SK-N-SH (cell line): ENCODE measurements at regions not wholly inside any gene's neighbourhood (a gene's known extent, or its start where the extent isn't known, plus 50 kb on each side); places are given as distances from the start of the nearest gene placed in this dataset.

Experiments used
- CTCF ChIA-PET: fragments of 300-600, 350-600 bp; formaldehyde crosslinking; extraction: SDS; loops from one replicate; lab custom pipeline; 2021; lab: Yijun Ruan, JAX
- POLR2A ChIA-PET: fragments of 350-600 bp; sonication (Branson Sonifier 250); formaldehyde crosslinking; extraction: SDS; loops from one replicate; lab custom pipeline; 2020; ENCODE audit warnings: antibody characterized with exemption, inconsistent platforms; lab: Yijun Ruan, JAX
- DNase-seq: peaks from one replicate; pipeline ENCODE4 v3.0.0; 2012
- H2AFZ ChIP-seq: fragments of 200-600 bp; sonication (generic); 2 replicates; pipeline ENCODE4 v1.8.1; 2016; ENCODE audit warnings: antibody characterized with exemption, mild to moderate bottlenecking, low read depth
- H3F3A ChIP-seq: fragments of 200-600 bp; sonication (generic); replicated peaks from 2 replicates; pipeline ENCODE3; 2016; ENCODE audit warnings: antibody characterized with exemption, mild to moderate bottlenecking; ENCODE audit not compliant: insufficient read depth
- H3K27ac ChIP-seq, 2 experiments: fragments of 200-500 bp in 1 of 2; fragments of 200-600 bp in 1 of 2; sonication (Bioruptor generic) in 1 of 2; sonication (generic), shearing (Covaris generic) in 1 of 2; 2 replicates each; pipeline versions ENCODE4 v1.5.1 to v1.6.1; 2014 to 2016; ENCODE audit warnings: low read depth in 2 of 2, inconsistent platforms in 1 of 2, low read length in 1 of 2, mild to moderate bottlenecking in 1 of 2, mixed read lengths in 1 of 2
- H3K27me3 ChIP-seq: fragments of 200-600 bp; sonication (generic), shearing (Covaris generic); 2 replicates; pipeline ENCODE4 v1.6.1; 2016; ENCODE audit warnings: mixed run types; ENCODE audit not compliant: insufficient read depth
- H3K36me3 ChIP-seq, 2 experiments: fragments of 200-500 bp in 1 of 2; fragments of 200-600 bp in 1 of 2; sonication (Bioruptor generic) in 1 of 2; sonication (generic) in 1 of 2; replicated peaks in 1 of 2; 2 replicates each; pipeline versions ENCODE3 to v1.5.1; 2014 to 2016; ENCODE audit warnings: low read length in 1 of 2, mild to moderate bottlenecking in 1 of 2; ENCODE audit not compliant: insufficient read depth in 2 of 2, control insufficient read depth in 1 of 2
- H3K4me1 ChIP-seq, 2 experiments: fragments of 200-500 bp in 1 of 2; fragments of 200-600 bp in 1 of 2; sonication (Bioruptor generic) in 1 of 2; sonication (generic), shearing (Covaris generic) in 1 of 2; 2 replicates each; pipeline versions ENCODE4 v1.5.1 to v1.6.1; 2014 to 2016; ENCODE audit warnings: low read depth in 1 of 2, low read length in 1 of 2, mixed run types in 1 of 2; ENCODE audit not compliant: insufficient read depth in 2 of 2, control insufficient read depth in 1 of 2
- H3K4me2 ChIP-seq: fragments of 200-600 bp; sonication (generic), shearing (Covaris generic); 2 replicates; pipeline ENCODE4 v1.6.1; 2017; ENCODE audit warnings: mixed run types
- H3K4me3 ChIP-seq, 2 experiments: fragments of 200-500 bp in 1 of 2; fragments of 200-600 bp in 1 of 2; sonication (Bioruptor generic) in 1 of 2; sonication (generic), shearing (Covaris generic) in 1 of 2; 2 replicates each; pipeline versions ENCODE4 v1.5.1 to v1.8.1; 2014 to 2016; ENCODE audit warnings: low read depth in 2 of 2, inconsistent platforms in 1 of 2, low read length in 1 of 2, mild to moderate bottlenecking in 1 of 2, mixed read lengths in 1 of 2, moderate library complexity in 1 of 2
- H3K79me2 ChIP-seq: fragments of 200-600 bp; sonication (generic); 2 replicates; pipeline ENCODE4 v1.8.1; 2017; ENCODE audit warnings: mild to moderate bottlenecking; ENCODE audit not compliant: insufficient read depth
- H3K9ac ChIP-seq: fragments of 200-600 bp; sonication (generic); 2 replicates; pipeline ENCODE4 v1.6.1; 2017; ENCODE audit warnings: mixed run types
- H3K9me2 ChIP-seq: fragments of 200-600 bp; sonication (generic); 2 replicates; pipeline ENCODE4 v1.6.1; 2017; ENCODE audit warnings: mixed run types
- H3K9me3 ChIP-seq: fragments of 200-600 bp; sonication (generic); 2 replicates; pipeline ENCODE4 v1.6.1; 2017; ENCODE audit warnings: mixed run types, mild to moderate bottlenecking, moderate library complexity
- H4K20me1 ChIP-seq: fragments of 200-600 bp; sonication (generic); 2 replicates; pipeline ENCODE4 v1.6.1; 2017; ENCODE audit warnings: mild to moderate bottlenecking, mixed run types; ENCODE audit not compliant: insufficient read depth
- CHD2 ChIP-seq: fragments of 150-350 bp; IDR thresholded peaks from 2 replicates; pipeline ENCODE4 v1.6.1; 2018; ENCODE audit warnings: low read length; ENCODE audit not compliant: partially characterized antibody
- CTCF ChIP-seq: fragments of 200-600 bp; sonication (generic); IDR thresholded peaks from 2 replicates; pipeline ENCODE4 v1.6.1; 2017; ENCODE audit warnings: antibody characterized with exemption, mild to moderate bottlenecking, moderate library complexity
- ELF1 ChIP-seq: IDR thresholded peaks from 2 replicates; pipeline ENCODE4 v1.4.0; 2012
- EP300 ChIP-seq, 2 experiments: IDR thresholded peaks; 2 replicates each; pipeline versions ENCODE4 v1.4.0 to v1.6.1; 2012; ENCODE audit warnings: borderline replicate concordance in 1 of 2, low read depth in 1 of 2, low read length in 1 of 2
- EZH2phosphoT487 ChIP-seq: fragments of 200-600 bp; sonication (generic); IDR thresholded peaks from 2 replicates; pipeline ENCODE4 v1.6.1; 2017; ENCODE audit warnings: low read depth, mixed run types, mild to moderate bottlenecking, antibody characterized with exemption, moderate library complexity, borderline replicate concordance
- FOSL2 ChIP-seq: IDR thresholded peaks from 2 replicates; pipeline ENCODE4 v1.4.0; 2012; ENCODE audit warnings: low read depth, mild to moderate bottlenecking, moderate library complexity, borderline replicate concordance
- GATA2 ChIP-seq: sonication (generic); formaldehyde crosslinking; IDR thresholded peaks from 2 replicates; pipeline ENCODE4 v1.5.0; 2020; ENCODE audit warnings: mild to moderate bottlenecking, missing genetic modification reagents
- JUND ChIP-seq: IDR thresholded peaks from 2 replicates; pipeline ENCODE4 v1.4.0; 2012
- MAX ChIP-seq: IDR thresholded peaks from 2 replicates; pipeline ENCODE4 v1.4.0; 2012; ENCODE audit warnings: low read depth
- MEF2A ChIP-seq: IDR thresholded peaks from 2 replicates; pipeline ENCODE4 v1.4.0; 2012; ENCODE audit warnings: low read depth, borderline replicate concordance
- NFIC ChIP-seq: IDR thresholded peaks from 2 replicates; pipeline ENCODE4 v1.4.0; 2012; ENCODE audit warnings: borderline replicate concordance
- PBX3 ChIP-seq: IDR thresholded peaks from 2 replicates; pipeline ENCODE4; 2012
- POLR2AphosphoS5 ChIP-seq: IDR thresholded peaks from 2 replicates; pipeline ENCODE4 v1.6.1; 2012; ENCODE audit warnings: low read depth, low read length
- REST ChIP-seq: IDR thresholded peaks from 2 replicates; pipeline ENCODE4 v1.6.1; 2012; ENCODE audit warnings: mild to moderate bottlenecking, low read depth, low read length, moderate library complexity
- RXRA ChIP-seq: IDR thresholded peaks from 2 replicates; pipeline ENCODE4 v1.4.0; 2012; ENCODE audit warnings: low read depth, mild to moderate bottlenecking, borderline replicate concordance
- SIN3A ChIP-seq: IDR thresholded peaks from 2 replicates; pipeline ENCODE4 v1.6.1; 2012; ENCODE audit warnings: low read depth, mild to moderate bottlenecking, low read length, moderate library complexity, borderline replicate concordance
- TCF12 ChIP-seq: IDR thresholded peaks from 2 replicates; pipeline ENCODE4 v1.4.0; 2012
- TEAD4 ChIP-seq: IDR thresholded peaks from 2 replicates; pipeline ENCODE4 v1.4.0; 2012; ENCODE audit warnings: mild to moderate bottlenecking, borderline replicate concordance; ENCODE audit not compliant: insufficient read depth
- WGBS: methylation state at CpG from one replicate; pipeline ENCODE4 v1.1.6; 2017; ENCODE audit warnings: low lambda C conversion rate; 5-methylcytosine and 5-hydroxymethylcytosine counted together
- TF ChIP-seq, protein P1 (sequence below): IDR thresholded peaks from 2 replicates; pipeline ENCODE4 v1.4.0; 2012; ENCODE audit warnings: low read depth, borderline replicate concordance
- TF ChIP-seq, protein P2 (sequence below): fragments of 150-350 bp; IDR thresholded peaks from 2 replicates; pipeline ENCODE4 v1.6.1; 2016; ENCODE audit warnings: mild to moderate bottlenecking, low read depth, low read length

DNA sequence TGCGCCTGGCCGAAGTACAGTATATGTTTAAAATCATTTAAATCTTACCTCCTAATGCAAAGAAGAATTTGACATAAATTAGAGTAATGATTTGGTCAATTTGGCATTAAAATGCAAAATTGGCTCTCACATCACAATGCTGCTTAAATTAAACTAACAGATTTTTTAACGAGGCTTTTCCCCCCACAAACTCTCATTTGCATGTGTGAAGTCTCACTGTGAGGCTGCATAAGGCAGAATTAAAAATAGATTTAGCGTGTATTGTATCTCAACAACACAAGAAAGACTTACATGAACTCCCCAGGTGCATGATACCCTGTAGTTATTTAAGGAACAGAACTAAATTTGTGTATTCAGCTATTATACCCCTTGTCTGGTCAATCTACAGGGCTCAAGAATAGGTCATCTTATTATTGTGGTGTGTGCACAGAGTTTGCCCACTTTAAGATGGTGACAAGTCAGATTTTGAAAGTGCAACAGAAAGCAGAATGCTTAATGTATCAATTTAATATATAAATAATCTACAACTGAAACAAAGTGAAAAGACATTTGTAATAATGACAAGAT lies 897.9 kb downstream of the EPHA3 start (continued):
- TF ChIP-seq REST = no peak
- no peak for TF ChIP-seq POLR2AphosphoS5
- TF ChIP-seq, protein P1, sequence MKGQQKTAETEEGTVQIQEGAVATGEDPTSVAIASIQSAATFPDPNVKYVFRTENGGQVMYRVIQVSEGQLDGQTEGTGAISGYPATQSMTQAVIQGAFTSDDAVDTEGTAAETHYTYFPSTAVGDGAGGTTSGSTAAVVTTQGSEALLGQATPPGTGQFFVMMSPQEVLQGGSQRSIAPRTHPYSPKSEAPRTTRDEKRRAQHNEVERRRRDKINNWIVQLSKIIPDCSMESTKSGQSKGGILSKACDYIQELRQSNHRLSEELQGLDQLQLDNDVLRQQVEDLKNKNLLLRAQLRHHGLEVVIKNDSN = no peak

DNA sequence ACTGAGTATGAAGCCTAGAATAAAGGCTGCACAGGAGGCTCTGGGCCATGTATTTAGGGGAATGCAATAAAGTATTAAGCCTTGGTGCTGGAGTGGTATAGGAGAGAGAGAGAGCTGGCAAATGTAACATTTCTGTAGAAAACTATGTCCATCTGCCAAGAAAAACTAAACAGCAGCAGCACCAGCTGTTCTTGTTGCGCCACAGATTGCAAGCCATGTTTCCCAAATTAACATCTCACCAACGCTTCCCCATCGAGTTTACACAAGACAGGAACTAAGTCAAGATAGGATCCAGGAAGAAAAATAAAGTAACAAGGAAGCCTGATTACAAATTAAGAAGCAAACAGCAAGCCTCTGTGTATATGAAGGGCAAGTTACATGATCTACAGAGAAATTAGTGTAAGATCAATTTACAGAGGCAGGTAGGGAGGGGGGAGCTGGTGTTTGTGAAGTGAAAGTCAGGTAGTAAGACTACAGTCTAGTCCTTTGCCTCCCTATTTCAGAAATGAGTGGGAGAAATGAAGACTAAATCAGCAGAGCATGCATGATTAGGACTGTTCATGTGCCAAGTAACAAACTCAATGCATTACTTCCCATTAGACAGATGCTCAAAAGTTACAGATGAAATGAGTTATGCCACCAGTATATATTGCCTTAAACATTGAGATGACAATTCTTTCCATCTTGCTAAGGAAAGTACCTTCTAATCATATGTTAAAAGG lies 900.5 kb downstream of the EPHA3 start:
- no peak overlapping the region for H3K27ac ChIP-seq
- H3K27me3 ChIP-seq = no peaks in the 10 kb centered on the region
- no peaks in the 10 kb centered on the region for H3K36me3 ChIP-seq
- ChIA-PET POLR2A (no interaction called here), CTCF (interaction anchor here (1.4 kb wide), 1 partner anchor 10 kb away, joined by 3 read pairs; no protein-coding TSS in a partner anchor)
- no peaks in the 10 kb centered on the region for H3K4me1 ChIP-seq
- no peak overlapping the region for H3K4me2 ChIP-seq
- no peaks in the 10 kb centered on the region for H3K9me2 ChIP-seq
- WGBS = 5% methylated on average over 3 of the region's 3 CpGs
- no peaks in the 10 kb centered on the region for H3F3A ChIP-seq
- H3K4me3 ChIP-seq = no peak overlapping the region
- H3K9me3 ChIP-seq = no peaks in the 10 kb centered on the region
- H3K9ac ChIP-seq = no peak overlapping the region
- H3K79me2 ChIP-seq = no peaks in the 10 kb centered on the region
- no peak overlapping the region for H2AFZ ChIP-seq
- no peaks in the 10 kb centered on the region for H4K20me1 ChIP-seq
- DNase-seq = no peak
- TF ChIP-seq EZH2phosphoT487 (no peak), JUND (no peak), NFIC (no peak), PBX3 (no peak), RXRA (no peak), TEAD4 (no peak), MEF2A (no peak), SIN3A (no peak), EP300 (IDR thresholded peaks at IDR 0.05; ENCODE audit: borderline replicate concordance in 1 of 2, low read depth in 1 of 2, low read length in 1 of 2) (no peak), MAX (no peak), GATA2 (CRISPR knock-in tag) (no peak), FOSL2 (no peak), ELF1 (no peak), TCF12 (no peak), POLR2AphosphoS5 (no peak), CTCF (no peak), CHD2 (no peak)
- TF ChIP-seq, protein P2, sequence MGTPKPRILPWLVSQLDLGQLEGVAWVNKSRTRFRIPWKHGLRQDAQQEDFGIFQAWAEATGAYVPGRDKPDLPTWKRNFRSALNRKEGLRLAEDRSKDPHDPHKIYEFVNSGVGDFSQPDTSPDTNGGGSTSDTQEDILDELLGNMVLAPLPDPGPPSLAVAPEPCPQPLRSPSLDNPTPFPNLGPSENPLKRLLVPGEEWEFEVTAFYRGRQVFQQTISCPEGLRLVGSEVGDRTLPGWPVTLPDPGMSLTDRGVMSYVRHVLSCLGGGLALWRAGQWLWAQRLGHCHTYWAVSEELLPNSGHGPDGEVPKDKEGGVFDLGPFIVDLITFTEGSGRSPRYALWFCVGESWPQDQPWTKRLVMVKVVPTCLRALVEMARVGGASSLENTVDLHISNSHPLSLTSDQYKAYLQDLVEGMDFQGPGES = no peak
